GM13977 (cell line): ENCODE measurements at regions not wholly inside any gene's neighbourhood (a gene's known extent, or its start where the extent isn't known, plus 50 kb on each side); places are given as distances from the start of the nearest gene placed in this dataset.

ENCODE experiments used
- DNase-seq: peaks from one replicate; pipeline ENCODE4 v3.0.0; 2012; ENCODE audit warnings: low spot score
- CTCF ChIP-seq: IDR thresholded peaks from 2 replicates; pipeline ENCODE4 v1.5.1; 2012; ENCODE audit warnings: mild to moderate bottlenecking, control low read depth; ENCODE audit not compliant: insufficient read depth; ENCODE audit errors: extremely low read depth, missing control alignments
- in situ Hi-C: fragments of 300-500 bp; cut with MboI; formaldehyde crosslinking; loops from one replicate; pipeline ENCODE4 v1.12.0; 2022; ENCODE audit warnings: low sequenced_read_pairs, low pct_unique_long_range_greater_than_20kb, mixed read lengths, inconsistent platforms; ENCODE audit not compliant: unreplicated experiment

DNA sequence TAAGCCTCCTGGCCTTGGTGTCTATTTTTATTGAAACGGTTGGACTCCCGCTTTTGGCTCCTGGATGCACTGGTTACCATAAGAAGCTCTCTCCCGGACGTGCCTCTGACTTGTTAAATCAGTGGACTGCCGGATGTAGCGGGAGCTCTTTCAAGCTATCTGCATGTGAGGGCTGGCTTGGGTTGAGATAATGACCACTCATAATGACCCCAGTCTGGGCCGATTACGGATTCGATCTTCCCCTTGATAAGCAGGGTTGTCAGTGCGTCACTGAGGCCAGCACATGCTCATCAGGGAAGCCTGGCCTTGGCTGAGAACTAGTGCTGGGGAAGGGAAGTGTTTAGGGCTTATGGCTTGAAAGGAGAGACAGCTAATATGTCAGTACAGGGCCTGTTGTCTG lies 528.1 kb downstream of the CDH26 start:
- no peak for DNase-seq
- in situ Hi-C loops, result no loop called here
- TF ChIP-seq CTCF, result no peak

DNA sequence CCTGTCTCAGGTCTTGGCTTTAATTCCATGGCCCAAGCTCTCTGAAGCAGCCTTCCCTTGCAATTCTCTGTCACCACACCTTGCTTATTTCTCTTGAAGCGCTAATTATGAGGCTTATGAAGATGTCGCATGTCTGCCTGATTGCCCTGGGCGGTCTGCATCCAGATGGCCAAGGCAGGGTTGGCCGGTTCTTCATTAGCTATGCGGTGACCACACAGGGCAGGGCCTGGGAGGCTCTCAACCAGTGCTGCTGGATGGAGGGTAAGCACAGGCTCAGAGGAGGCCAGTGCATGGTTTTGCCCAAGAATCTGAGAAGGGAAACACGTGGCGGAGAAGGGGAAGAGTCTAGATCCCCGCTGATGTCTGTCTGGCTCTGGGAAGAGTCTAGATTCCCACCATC lies 528.7 kb downstream of the CDH26 start:
- in situ Hi-C loops, result no loop called here
- TF ChIP-seq CTCF, result no peak
- DNase-seq, result no peak

DNA sequence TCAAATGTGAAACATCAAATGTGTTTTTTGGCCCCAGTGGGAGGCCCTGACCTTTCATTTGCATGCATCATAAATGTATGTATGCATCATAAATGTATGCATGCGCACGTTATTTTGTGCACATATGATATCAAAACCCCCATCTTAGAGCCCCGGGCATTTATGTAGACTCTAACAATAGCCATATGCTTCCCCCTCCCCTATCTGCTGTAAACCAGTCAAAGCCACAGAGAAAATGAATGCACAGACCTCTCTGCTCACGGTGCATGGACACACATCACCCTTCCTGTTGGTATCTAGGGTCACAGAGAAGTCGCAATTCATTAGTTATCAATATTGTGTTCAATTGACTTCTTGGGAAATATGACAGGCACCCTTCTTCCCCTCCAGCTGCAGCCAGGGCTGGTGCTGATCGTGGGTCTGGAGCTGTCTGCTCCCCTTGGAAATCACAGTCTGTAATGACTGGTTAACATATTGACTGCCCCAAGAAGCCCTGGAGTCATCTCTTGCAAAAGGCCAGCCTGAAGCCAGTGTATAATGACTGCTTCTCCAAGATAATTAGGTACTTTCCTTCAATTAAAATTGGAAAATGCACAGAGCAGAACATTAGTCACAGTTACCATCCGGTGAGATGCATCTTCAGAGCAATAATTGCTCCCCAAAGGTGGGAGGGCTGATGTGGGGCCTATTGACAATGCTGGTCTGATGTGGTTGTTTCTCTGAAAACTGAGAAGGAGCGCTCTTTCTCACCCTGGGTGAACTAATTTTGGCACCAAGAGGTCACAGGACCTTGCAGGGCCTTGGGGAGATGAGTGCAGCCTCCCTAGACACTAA lies 532.2 kb downstream of the CDH26 start:
- in situ Hi-C loops, result no loop called here
- no peak for DNase-seq

GRCh38 chr20:60491051-60491581 lies 532.9 kb downstream of the CDH26 start:
- TF ChIP-seq CTCF, result no peak
- in situ Hi-C loops, result no loop called here
- DNase-seq, result no peak

More for the DNA sequence above, 532.2 kb downstream of the CDH26 start:
- no peak for TF ChIP-seq CTCF

- TF ChIP-seq CTCF, result no peak
- in situ Hi-C loops, result no loop called here
Observed at GRCh38 chr20:60494476-60494875, 536.3 kb downstream of the CDH26 start.

DNA sequence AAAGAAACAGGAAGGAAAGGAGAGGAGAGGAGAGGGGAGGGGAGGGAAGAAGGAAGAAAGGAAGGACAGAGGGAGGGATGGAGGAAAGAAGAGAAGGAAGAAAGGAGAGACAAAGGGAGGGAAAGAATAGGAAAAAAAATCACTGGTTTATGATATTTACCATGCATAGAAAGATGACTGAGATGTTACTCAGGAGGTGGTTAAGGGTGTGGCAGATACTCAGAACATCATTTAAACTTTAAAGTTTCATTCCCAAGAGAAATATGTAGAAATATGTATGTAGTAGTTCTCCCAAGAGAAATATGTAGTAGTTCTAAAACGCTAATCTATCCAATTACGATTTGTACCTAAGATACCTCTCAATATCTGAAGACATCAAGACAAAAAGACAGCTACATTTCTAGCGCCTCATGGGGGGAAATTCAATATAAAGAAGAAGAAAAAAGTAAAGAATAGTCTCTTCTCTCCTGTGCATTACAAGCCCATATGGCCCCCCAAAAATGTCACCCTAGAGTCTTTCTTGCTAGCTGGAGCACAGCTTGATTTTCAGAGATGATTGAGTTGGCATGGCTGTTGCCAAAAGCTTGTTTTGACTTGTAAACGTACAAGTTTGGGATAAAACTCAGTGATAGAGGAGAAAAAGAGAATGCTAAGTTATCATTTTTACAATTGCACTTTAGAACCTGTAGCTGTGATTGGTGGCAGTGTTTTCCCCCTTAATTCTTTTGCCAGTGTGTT lies 539.2 kb downstream of the CDH26 start:
- TF ChIP-seq CTCF, result no peak
- in situ Hi-C loops, result no loop called here
- DNase-seq, result no peak

More at GRCh38 chr20:60494476-60494875, 536.3 kb downstream of the CDH26 start:
- DNase-seq, result no peak
